Mammary epithelial cell (primary cell): ENCODE measurements at regions not wholly inside any gene's neighbourhood (a gene's known extent, or its start where the extent isn't known, plus 50 kb on each side); places are given as distances from the start of the nearest gene placed in this dataset.

Source experiments
- EZH2 ChIP-seq: IDR thresholded peaks from 2 replicates; pipeline ENCODE4 v1.6.1; 2012; ENCODE audit warnings: low read length, inconsistent platforms, borderline replicate concordance
- TF ChIP-seq, protein P1 (sequence below), 2 donors: IDR thresholded peaks in 1 of 2; conservative IDR thresholded peaks in 1 of 2; 2 replicates each; pipeline ENCODE4 v1.5.1; 2011 to 2012; ENCODE audit warnings: inconsistent platforms in 2 of 2, low read length in 2 of 2, mild to moderate bottlenecking in 2 of 2, control low read depth in 1 of 2, low read depth in 1 of 2; ENCODE audit not compliant: insufficient read depth in 1 of 2; ENCODE audit errors: extremely low read depth in 1 of 2

DNA sequence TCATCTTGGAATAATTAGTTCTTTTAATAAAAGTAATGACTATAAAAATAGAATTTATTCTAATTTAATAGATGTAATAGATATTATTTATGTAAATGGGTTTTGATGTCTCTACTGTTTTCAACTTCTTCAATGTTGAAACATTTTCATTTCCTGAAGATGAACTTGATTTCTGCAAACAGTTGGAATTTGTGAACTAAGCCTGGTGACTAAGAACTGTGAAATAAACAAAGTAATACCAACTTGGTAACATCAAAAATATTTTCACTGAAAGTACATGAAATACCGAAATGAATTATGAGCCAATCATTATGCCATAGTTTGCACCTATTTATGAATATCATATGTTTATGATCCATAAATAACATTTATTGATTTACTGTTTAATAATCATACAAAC is 143.8 kb upstream of the FGF10 start:
- TF ChIP-seq, protein P1, sequence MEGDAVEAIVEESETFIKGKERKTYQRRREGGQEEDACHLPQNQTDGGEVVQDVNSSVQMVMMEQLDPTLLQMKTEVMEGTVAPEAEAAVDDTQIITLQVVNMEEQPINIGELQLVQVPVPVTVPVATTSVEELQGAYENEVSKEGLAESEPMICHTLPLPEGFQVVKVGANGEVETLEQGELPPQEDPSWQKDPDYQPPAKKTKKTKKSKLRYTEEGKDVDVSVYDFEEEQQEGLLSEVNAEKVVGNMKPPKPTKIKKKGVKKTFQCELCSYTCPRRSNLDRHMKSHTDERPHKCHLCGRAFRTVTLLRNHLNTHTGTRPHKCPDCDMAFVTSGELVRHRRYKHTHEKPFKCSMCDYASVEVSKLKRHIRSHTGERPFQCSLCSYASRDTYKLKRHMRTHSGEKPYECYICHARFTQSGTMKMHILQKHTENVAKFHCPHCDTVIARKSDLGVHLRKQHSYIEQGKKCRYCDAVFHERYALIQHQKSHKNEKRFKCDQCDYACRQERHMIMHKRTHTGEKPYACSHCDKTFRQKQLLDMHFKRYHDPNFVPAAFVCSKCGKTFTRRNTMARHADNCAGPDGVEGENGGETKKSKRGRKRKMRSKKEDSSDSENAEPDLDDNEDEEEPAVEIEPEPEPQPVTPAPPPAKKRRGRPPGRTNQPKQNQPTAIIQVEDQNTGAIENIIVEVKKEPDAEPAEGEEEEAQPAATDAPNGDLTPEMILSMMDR (conservative IDR thresholded peaks at IDR 0.05 in 1 of 2, IDR thresholded peaks at IDR 0.05 in 1 of 2; ENCODE audit: extremely low read depth in 1 of 2, insufficient read depth in 1 of 2, low read depth in 1 of 2, low read length in 2 of 2) = no peak
- TF ChIP-seq EZH2 = no peak
